K562 (cell line): ENCODE measurements at regions not wholly inside any gene's neighbourhood (a gene's known extent, or its start where the extent isn't known, plus 50 kb on each side); places are given as distances from the start of the nearest gene placed in this dataset.

ENCODE experiments used
- ATF1 ChIP-seq, 2 experiments: fragments of 450-650 bp in 1 of 2; IDR thresholded peaks; 2 replicates each; pipeline ENCODE4 v1.6.1; 2016; ENCODE audit warnings: missing compliant biosample characterization in 1 of 2, missing genetic modification characterization in 1 of 2
- C11orf30 ChIP-seq: fragments of 450-650 bp; IDR thresholded peaks from 2 replicates; pipeline ENCODE4 v1.6.1; 2016; ENCODE audit warnings: low read depth, mild to moderate bottlenecking
- ETV6 ChIP-seq, 3 experiments: fragments of 150-350 bp in 1 of 3; sonication (generic) in 1 of 3; formaldehyde crosslinking in 1 of 3; IDR thresholded peaks; 2 replicates each; pipeline versions ENCODE4 v1.6.1 to v1.8.0; 2014 to 2022; ENCODE audit warnings: borderline replicate concordance in 2 of 3, low read depth in 2 of 3, antibody characterized with exemption in 1 of 3, low read length in 1 of 3, mild to moderate bottlenecking in 1 of 3, missing genetic modification reagents in 1 of 3
- FOXM1 ChIP-seq, 2 experiments: fragments of 450-650 bp in 1 of 2; sonication (generic) in 1 of 2; formaldehyde crosslinking in 1 of 2; IDR thresholded peaks; 2 replicates each; pipeline versions ENCODE4 v1.6.1 to v1.9.0; 2017 to 2022; ENCODE audit warnings: low read depth in 2 of 2, mild to moderate bottlenecking in 2 of 2, missing genetic modification reagents in 1 of 2, moderate library complexity in 1 of 2
- KLF6 ChIP-seq: fragments of 250-450 bp; sonication (Bioruptor Pico); IDR thresholded peaks from 2 replicates; pipeline ENCODE4 v1.4.0; 2020; ENCODE audit warnings: mild to moderate bottlenecking, moderate library complexity, borderline replicate concordance
- RAD21 ChIP-seq, 2 experiments: fragments of 250-450 bp in 1 of 2; fragments of 450-650 bp in 1 of 2; sonication (Bioruptor Pico) in 1 of 2; formaldehyde crosslinking in 1 of 2; IDR thresholded peaks in 1 of 2; conservative IDR thresholded peaks in 1 of 2; 2 replicates each; pipeline versions ENCODE4 v1.4.0 to v1.8.0; 2020 to 2022; ENCODE audit warnings: mild to moderate bottlenecking in 2 of 2, moderate library complexity in 1 of 2
- SREBF1 ChIP-seq: fragments of 150-350 bp; IDR thresholded peaks from 2 replicates; pipeline ENCODE4 v1.6.1; 2014; ENCODE audit warnings: antibody characterized with exemption, low read depth, low read length, borderline replicate concordance
- ZNF408 ChIP-seq: fragments of 250-450 bp; sonication (Bioruptor Pico); IDR thresholded peaks from 2 replicates; pipeline ENCODE4 v1.4.0; 2020; ENCODE audit warnings: low read depth, mild to moderate bottlenecking, moderate library complexity
- ZNF830 ChIP-seq: fragments of 250-450 bp; sonication (Bioruptor Pico); IDR thresholded peaks from 2 replicates; pipeline ENCODE4 v1.5.0; 2021; ENCODE audit warnings: mild to moderate bottlenecking
- TF ChIP-seq, protein P1 (sequence below): sonication (generic); formaldehyde crosslinking; IDR thresholded peaks from 2 replicates; pipeline ENCODE4 v1.8.1; 2023; ENCODE audit warnings: missing genetic modification reagents, mild to moderate bottlenecking, borderline replicate concordance
- TF ChIP-seq, protein P2 (sequence below): sonication (generic); formaldehyde crosslinking; IDR thresholded peaks from 2 replicates; pipeline ENCODE4 v1.8.1; 2022; ENCODE audit warnings: missing genetic modification reagents
- TF ChIP-seq, protein P3 (sequence below), 3 experiments: IDR thresholded peaks in 2 of 3; conservative IDR thresholded peaks in 1 of 3; 2 replicates each; pipeline ENCODE4 v1.5.1; 2011 to 2012; ENCODE audit warnings: low read length in 3 of 3, mild to moderate bottlenecking in 3 of 3, control low read depth in 2 of 3, improper control_type of control experiment in 1 of 3, inconsistent platforms in 1 of 3, low read depth in 1 of 3, mixed read lengths in 1 of 3, moderate library complexity in 1 of 3; ENCODE audit not compliant: insufficient read depth in 2 of 3
- TF ChIP-seq, protein P4 (sequence below): sonication (generic); formaldehyde crosslinking; IDR thresholded peaks from 2 replicates; pipeline ENCODE4 v1.8.1; 2022; ENCODE audit warnings: missing genetic modification reagents
- TF ChIP-seq, protein P5 (sequence below): fragments of 450-650 bp; IDR thresholded peaks from 2 replicates; pipeline ENCODE4 v1.7.1; 2018; ENCODE audit warnings: mild to moderate bottlenecking, low read depth; ENCODE audit not compliant: partially characterized antibody

DNA sequence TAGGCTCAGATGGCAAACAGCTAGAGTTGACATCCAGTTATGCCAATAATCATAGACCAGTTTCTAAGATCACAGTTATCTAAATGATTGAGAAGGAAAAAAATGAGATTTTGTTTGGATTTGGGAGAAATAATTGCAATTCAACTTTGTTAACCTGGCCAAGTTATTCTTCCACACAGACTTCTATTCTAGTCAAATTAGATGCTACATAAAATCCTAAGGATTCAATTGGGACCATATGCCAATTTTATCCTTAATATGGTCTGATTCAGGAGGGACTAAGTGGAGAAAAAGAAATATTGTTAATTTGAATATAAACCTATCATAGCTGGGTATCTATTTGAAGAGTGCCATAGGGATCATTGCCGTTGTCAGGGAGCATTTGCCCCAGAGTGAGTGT lies 178.3 kb upstream of the SLC7A11 start:
- TF ChIP-seq, protein P1, sequence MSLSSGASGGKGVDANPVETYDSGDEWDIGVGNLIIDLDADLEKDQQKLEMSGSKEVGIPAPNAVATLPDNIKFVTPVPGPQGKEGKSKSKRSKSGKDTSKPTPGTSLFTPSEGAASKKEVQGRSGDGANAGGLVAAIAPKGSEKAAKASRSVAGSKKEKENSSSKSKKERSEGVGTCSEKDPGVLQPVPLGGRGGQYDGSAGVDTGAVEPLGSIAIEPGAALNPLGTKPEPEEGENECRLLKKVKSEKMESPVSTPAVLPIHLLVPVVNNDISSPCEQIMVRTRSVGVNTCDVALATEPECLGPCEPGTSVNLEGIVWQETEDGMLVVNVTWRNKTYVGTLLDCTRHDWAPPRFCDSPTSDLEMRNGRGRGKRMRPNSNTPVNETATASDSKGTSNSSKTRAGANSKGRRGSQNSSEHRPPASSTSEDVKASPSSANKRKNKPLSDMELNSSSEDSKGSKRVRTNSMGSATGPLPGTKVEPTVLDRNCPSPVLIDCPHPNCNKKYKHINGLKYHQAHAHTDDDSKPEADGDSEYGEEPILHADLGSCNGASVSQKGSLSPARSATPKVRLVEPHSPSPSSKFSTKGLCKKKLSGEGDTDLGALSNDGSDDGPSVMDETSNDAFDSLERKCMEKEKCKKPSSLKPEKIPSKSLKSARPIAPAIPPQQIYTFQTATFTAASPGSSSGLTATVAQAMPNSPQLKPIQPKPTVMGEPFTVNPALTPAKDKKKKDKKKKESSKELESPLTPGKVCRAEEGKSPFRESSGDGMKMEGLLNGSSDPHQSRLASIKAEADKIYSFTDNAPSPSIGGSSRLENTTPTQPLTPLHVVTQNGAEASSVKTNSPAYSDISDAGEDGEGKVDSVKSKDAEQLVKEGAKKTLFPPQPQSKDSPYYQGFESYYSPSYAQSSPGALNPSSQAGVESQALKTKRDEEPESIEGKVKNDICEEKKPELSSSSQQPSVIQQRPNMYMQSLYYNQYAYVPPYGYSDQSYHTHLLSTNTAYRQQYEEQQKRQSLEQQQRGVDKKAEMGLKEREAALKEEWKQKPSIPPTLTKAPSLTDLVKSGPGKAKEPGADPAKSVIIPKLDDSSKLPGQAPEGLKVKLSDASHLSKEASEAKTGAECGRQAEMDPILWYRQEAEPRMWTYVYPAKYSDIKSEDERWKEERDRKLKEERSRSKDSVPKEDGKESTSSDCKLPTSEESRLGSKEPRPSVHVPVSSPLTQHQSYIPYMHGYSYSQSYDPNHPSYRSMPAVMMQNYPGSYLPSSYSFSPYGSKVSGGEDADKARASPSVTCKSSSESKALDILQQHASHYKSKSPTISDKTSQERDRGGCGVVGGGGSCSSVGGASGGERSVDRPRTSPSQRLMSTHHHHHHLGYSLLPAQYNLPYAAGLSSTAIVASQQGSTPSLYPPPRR, result no peak
- TF ChIP-seq, protein P2, sequence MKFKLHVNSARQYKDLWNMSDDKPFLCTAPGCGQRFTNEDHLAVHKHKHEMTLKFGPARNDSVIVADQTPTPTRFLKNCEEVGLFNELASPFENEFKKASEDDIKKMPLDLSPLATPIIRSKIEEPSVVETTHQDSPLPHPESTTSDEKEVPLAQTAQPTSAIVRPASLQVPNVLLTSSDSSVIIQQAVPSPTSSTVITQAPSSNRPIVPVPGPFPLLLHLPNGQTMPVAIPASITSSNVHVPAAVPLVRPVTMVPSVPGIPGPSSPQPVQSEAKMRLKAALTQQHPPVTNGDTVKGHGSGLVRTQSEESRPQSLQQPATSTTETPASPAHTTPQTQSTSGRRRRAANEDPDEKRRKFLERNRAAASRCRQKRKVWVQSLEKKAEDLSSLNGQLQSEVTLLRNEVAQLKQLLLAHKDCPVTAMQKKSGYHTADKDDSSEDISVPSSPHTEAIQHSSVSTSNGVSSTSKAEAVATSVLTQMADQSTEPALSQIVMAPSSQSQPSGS (CRISPR knock-in tag), result no peak
- TF ChIP-seq FOXM1 (IDR thresholded peaks at IDR 0.05; ENCODE audit: low read depth), result no peak
- no peak for TF ChIP-seq FOXM1 (CRISPR knock-in tag; IDR thresholded peaks at IDR 0.05; ENCODE audit: low read depth)
- TF ChIP-seq KLF6 (CRISPR knock-in tag), result no peak
- TF ChIP-seq ZNF830 (CRISPR knock-in tag), result no peak
- TF ChIP-seq C11orf30, result no peak
- TF ChIP-seq, protein P3, sequence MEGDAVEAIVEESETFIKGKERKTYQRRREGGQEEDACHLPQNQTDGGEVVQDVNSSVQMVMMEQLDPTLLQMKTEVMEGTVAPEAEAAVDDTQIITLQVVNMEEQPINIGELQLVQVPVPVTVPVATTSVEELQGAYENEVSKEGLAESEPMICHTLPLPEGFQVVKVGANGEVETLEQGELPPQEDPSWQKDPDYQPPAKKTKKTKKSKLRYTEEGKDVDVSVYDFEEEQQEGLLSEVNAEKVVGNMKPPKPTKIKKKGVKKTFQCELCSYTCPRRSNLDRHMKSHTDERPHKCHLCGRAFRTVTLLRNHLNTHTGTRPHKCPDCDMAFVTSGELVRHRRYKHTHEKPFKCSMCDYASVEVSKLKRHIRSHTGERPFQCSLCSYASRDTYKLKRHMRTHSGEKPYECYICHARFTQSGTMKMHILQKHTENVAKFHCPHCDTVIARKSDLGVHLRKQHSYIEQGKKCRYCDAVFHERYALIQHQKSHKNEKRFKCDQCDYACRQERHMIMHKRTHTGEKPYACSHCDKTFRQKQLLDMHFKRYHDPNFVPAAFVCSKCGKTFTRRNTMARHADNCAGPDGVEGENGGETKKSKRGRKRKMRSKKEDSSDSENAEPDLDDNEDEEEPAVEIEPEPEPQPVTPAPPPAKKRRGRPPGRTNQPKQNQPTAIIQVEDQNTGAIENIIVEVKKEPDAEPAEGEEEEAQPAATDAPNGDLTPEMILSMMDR (IDR thresholded peaks at IDR 0.05 in 2 of 3, conservative IDR thresholded peaks at IDR 0.05 in 1 of 3; ENCODE audit: insufficient read depth in 2 of 3, low read depth in 1 of 3, low read length in 3 of 3), result no peak
- TF ChIP-seq, protein P4, sequence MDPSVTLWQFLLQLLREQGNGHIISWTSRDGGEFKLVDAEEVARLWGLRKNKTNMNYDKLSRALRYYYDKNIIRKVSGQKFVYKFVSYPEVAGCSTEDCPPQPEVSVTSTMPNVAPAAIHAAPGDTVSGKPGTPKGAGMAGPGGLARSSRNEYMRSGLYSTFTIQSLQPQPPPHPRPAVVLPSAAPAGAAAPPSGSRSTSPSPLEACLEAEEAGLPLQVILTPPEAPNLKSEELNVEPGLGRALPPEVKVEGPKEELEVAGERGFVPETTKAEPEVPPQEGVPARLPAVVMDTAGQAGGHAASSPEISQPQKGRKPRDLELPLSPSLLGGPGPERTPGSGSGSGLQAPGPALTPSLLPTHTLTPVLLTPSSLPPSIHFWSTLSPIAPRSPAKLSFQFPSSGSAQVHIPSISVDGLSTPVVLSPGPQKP (CRISPR knock-in tag), result no peak
- TF ChIP-seq RAD21 (CRISPR knock-in tag; conservative IDR thresholded peaks at IDR 0.05 in 1 of 2, IDR thresholded peaks at IDR 0.05 in 1 of 2), result no peak
- TF ChIP-seq SREBF1, result no peak
- no peak for TF ChIP-seq ZNF408 (CRISPR knock-in tag)
- no peak for TF ChIP-seq ATF1 (CRISPR knock-in tag; IDR thresholded peaks at IDR 0.05)
- no peak for TF ChIP-seq ATF1 (tag; IDR thresholded peaks at IDR 0.05)
- TF ChIP-seq ETV6 (IDR thresholded peaks at IDR 0.05; ENCODE audit: borderline replicate concordance in 1 of 2, low read depth in 2 of 2, low read length in 1 of 2), result no peak
- no peak for TF ChIP-seq ETV6 (CRISPR knock-in tag; IDR thresholded peaks at IDR 0.05; ENCODE audit: borderline replicate concordance)
- TF ChIP-seq, protein P5, sequence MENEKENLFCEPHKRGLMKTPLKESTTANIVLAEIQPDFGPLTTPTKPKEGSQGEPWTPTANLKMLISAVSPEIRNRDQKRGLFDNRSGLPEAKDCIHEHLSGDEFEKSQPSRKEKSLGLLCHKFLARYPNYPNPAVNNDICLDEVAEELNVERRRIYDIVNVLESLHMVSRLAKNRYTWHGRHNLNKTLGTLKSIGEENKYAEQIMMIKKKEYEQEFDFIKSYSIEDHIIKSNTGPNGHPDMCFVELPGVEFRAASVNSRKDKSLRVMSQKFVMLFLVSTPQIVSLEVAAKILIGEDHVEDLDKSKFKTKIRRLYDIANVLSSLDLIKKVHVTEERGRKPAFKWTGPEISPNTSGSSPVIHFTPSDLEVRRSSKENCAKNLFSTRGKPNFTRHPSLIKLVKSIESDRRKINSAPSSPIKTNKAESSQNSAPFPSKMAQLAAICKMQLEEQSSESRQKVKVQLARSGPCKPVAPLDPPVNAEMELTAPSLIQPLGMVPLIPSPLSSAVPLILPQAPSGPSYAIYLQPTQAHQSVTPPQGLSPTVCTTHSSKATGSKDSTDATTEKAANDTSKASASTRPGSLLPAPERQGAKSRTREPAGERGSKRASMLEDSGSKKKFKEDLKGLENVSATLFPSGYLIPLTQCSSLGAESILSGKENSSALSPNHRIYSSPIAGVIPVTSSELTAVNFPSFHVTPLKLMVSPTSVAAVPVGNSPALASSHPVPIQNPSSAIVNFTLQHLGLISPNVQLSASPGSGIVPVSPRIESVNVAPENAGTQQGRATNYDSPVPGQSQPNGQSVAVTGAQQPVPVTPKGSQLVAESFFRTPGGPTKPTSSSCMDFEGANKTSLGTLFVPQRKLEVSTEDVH, result no peak
